ENCODE measurements at regions not wholly inside any gene's neighbourhood (a gene's known extent, or its start where the extent isn't known, plus 50 kb on each side); places are given as distances from the start of the nearest gene placed in this dataset.
"Not testable (repeated sequence)": the region's sequence is repeated elsewhere in the genome, so short reads cannot be mapped to it uniquely, and the experiment has no call there.

DNA sequence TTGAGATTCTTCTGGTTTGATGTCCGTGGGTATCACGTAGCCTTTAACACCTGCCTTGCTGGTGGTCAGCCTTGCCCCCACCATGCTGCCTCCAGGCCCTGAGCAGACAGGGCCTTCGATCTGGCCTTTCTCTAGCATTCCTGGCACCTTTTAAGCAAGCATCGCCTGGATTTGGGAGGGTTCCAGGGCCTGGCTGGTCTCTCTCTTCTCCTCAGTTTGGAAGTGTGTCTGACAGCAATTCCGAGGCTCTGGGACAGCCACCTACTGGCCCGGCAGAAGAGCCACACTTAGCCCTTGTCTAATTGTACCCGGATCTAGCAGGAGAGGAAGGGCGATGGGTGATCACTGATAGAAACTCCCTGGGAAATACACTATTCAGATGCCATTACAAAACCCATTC is 441.3 kb upstream of the MKI67 start:
- no peak for DNase-seq

DNA sequence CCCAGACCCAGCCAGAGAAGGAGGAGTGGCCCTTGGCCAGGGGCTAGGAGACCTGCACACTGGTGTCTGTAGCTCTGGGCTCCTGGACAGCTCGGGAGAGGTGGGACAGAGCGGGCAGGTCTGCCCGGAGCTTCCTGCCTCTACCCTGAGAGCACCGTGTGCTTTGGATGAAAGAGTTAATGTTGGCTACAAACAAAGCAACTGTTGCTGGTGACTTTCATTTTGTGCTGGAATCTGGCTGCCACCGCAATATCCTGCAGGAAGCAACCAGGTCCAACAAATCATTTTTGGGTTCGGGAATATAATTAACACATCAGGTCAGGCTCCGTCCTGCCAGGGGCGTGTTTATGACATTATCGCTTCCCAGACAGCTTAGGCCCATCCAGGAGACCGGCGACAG is 441.8 kb upstream of the MKI67 start:
- no peak for DNase-seq

DNA sequence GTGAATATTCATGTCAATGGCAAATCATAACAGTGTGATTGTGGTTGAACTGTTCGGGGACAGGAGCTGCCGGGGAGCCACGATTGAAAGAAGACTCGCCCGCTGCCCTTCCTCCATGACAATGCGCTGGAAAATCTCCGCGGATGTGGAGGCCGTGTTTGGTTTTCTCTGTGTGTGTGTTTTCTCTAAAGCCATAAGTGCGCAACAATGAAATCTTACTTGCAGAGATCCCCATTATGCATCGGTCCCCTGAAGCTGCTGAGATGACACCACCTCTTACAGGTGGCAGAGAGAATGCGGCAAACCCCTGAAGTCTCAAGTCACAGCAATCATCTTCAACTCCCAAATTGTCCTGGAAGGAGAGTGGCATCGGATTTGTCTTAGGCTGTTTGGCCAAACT is 442.3 kb upstream of the MKI67 start:
- DNase-seq = no peak

DNA sequence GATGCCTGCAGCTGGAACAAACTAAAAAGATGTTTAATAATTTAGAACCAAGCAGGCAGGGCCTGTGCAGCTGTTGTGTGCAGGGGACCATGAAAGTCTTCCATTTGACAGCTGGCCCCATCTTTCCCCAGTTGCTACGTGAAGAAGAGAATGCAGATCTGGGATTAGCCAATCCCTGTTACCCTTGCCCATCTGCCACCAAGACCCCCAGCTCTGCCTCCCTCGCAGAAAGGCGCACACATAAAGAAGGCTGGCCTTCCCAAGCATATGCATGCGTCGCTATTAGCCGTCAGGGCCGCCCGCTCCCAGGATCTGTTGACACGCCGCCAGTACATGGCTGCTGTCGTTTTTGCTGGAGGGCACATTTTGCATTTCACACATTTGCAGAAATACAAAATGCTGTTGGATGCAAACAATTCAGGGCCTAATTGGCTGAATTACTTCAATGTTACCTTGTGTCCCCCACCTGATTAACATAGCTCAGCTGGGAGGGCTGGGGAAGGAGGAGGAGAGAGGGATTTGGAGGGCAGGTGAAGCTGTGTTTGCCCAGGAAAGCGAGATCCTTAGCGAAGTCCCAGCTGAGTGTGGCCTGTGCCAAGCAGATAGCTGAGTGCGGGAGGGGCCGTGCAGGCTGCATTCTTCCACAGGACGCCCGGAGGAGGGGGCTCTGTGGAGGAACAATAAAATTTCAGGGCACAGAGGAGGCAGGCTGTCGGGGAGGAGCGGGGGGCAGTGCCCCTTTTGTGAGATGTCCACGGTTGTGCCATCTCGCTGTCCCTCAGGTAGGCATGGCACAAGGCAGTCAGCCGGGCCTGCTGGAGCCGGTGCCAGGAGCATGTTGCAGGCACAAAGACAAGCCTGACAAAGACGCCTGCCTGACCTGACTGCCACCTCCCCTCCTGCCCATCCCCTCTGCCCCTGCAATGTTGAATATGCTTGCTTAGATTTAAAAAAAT is 443.0 kb upstream of the MKI67 start:
- DNase-seq = no peak

DNA sequence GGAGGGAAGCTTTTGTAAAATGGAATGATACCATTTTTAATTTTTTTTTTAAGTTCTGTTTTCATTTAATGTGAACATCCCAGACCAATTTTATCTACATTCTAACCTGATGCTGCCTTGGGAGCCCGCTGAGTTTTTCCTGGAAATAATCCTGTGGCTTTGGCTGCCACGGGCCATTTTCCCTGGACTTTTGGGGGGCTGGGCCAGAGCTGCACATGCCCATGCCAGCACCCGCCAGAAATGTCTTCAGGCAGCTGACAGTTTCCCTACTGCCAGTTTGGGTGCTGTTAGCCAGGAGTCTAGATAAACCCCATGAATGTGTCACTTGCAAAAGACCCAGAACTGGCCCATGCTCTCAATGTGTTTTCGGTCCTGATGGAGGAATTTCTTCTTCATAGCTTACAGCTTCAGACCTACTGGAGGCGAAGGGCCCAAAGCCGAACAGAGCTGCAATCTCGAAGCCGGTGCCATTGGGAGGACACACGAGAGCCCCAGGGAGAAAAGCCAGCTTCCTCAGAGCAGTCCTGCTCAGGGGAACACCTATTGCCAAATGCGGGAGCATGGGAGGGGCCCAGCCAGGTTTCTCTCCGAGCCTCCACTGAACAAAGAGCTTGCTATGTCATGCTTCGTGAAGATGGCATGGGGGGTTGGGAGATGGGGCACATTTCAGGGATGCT is 444.2 kb upstream of the MKI67 start:
- DNase-seq = no peak

DNA sequence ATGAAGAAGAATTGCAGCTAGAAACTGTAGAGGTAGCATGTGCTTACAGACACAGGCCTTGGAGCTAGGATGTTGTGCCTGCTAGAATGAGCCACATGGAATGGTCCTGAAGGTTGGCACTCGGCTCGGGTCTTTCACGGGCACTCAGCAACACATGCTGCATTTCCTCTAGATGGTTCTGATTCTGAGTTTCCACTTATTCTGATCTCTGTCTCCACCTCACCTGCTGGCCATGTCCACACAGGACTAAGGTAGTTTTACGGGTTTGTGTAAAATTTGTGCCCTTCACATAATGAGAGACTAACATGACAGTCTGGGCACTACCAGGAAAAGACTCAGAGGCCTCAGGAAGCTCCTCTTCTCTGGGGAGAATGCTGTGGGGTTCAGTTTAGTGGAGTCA is 444.8 kb upstream of the MKI67 start:
- no peak for DNase-seq

DNA sequence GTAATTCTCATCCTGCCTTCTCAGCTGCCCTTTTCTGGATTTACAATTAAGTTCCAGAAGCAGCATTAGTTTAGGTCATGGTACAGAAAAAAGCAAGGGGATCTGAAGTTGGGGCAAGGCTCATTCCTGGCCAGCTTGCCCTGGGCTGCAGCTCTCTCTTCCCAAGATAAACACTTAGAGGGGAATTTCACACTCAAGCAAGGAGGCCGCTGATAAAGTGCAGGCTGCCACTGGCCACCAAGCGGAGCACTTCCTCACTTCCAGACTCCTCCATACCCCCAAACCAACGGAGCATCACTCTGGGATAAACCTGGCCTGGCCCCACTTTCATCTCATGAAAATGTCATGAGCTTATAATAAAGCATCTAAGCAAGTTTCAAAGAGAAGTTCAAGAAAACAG is 445.5 kb upstream of the MKI67 start:
- DNase-seq = no peak

DNA sequence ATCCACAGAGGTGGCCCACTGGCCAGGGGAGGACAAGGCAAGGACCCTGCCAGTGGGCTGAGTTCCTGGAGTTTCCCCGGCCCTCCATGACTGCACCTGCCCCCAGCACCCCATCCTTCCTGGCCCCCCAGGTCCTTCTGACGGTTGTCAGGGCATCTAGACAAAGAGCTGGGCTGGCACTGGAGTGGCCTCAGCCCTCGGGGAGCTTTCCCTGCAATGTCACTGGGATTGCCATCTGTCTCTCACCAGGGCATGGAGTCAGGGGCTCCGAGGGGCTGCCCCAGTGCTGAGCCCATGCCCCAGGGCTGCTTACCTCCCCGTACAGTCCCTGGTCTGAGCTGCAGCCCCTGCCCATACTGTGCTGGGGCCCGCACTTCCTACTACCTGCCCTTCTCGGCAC is 446.5 kb upstream of the MKI67 start:
- no peak for DNase-seq

DNA sequence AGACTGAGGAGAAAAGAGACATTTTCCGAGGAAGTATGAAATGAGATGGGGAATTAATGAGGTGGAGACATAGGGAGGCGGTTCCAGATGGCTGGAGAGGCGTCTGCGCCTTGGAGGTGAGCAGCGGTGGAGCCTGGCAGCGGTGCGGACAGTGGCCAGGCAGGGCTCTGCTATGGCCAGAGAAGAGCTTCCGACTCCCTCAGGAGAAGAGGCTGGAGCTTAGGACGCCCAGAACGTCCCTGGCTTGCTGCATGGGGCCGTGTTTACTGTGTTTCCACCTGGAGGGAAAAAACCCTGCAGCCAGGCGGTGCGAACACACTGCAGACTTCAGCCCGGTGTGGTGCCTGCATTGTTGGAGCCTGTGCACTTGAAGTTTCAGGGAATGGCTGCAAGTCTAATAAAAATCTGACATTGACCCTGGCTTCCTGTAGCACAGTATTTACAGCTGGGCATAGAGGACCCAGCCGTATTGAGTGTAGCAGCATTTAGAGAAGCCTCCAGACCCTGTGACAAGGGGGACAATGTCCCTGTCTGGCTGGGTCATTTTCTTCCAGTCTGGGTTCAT is 447.1 kb upstream of the MKI67 start:
- no peak for DNase-seq

DNA sequence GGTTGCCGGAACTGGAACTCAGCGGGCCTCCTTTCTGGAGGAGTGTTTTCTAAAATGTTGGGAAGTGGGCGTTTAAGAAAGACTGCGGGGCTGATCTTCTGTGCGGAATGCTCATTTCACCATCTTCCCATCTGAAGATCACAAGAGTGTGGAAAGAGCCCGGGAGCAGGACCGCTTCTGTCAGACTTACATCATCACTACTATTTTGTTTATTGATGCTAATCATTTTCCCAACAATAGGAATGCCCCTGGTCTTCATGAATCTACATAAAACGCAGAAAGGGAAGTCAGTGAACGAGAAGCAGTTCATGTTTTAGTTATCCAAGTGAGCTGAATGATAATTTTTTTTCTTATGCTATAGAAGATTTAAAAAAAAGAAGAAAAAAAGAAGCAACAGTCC is 447.8 kb upstream of the MKI67 start:
- no peak for DNase-seq

DNA sequence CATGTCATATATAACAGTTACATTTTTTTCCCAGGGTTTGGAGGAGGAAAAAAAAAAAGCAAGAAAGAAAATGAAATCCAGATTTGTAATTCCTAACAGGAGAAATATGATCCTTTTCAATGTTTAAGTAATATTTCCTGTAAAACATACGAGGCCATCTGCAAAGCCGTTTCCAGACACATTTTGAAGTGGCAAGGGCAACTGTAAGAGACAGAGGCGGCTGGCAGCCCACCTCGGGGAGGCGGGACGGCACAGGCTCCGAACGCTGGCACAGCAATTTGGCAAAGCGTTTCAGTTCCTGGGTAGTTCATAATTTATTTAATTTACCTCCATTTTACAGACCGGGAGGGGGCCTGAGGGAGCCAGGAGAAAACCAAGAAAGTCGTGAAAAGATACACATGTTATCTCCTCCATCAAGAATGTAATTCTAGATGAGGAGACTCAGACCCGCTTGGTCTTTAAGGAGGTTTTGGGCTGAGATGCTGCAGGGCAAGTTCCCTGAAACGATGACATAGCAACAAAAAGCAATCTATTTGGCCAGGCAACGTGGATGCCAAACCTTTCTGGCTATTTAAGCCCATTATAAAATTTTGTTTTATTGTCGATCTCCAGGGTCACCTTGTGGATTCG is 448.5 kb upstream of the MKI67 start:
- DNase-seq = no peak

DNA sequence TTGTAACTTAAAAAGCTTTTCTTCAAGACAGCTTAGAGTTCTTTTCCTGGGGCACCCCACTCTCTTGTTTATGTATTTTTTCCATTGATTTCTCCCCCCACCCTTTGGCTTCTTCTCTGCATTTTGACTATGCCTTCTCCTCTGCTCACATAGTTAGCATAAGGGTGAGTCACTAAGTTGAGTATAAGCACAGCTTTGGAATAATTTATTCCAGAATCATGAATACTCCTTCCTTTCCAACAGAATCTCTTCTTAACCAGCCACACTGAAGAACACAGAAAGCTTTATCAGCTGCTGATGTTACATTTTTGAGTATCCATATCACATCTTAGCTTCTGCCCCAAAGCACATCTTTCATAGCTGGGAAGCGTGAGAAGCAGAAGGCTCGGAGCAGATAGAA is 449.5 kb upstream of the MKI67 start:
- no peak for DNase-seq

DNA sequence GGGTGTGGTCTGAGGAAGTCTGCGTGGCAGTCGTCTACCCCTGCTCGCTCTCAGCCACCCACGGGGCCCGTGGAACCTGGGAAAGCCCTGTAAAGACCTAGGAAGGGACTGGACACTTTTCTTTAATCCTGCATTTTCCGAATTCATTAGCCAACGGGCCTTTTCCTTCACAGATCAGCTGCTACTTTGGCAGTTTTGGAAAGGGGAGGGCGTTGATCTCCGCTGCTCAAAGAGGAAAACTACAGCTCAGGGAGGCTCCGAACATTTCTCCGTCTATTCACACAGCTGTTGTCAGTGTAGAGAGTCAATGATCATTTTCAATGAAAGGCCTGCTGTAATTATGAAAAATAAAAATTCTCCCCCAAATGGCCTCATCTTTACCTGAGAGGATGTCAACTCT is 450.1 kb upstream of the MKI67 start:
- no peak for DNase-seq

DNA sequence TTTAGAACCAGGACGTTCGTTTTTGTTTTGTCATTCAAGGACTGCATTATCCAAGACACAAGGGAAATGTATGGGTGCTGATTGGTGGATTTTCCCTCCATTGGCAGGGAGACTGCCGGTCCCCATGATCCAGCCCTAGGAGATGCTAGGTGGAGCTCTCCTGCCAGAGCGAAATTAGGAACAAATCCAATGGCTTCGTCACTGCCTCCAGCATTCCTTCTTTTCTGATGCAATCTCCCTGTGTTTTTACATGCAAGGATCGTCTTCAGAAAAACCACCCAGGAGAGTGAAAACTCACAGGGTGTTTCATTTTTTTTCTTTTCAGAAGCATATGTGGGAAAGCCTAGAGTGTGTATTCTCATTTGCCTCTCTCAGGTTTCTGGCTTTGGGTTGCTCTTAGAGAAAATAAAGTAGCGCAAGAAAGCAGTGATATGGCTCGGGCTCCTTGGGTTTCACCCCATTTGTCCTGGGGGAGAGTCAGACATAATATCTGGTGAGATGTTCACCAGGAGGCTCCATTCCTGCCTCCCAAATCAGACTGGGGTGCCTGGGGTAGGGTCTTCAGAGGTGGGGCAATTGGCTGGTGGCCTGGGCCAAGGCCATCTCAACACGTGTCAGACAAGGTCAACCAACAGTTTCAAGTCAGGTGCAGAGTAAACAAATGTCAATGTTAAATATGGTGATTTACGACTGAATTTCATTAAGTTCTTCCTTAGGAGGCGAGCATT is 450.9 kb upstream of the MKI67 start:
- DNase-seq = no peak

DNA sequence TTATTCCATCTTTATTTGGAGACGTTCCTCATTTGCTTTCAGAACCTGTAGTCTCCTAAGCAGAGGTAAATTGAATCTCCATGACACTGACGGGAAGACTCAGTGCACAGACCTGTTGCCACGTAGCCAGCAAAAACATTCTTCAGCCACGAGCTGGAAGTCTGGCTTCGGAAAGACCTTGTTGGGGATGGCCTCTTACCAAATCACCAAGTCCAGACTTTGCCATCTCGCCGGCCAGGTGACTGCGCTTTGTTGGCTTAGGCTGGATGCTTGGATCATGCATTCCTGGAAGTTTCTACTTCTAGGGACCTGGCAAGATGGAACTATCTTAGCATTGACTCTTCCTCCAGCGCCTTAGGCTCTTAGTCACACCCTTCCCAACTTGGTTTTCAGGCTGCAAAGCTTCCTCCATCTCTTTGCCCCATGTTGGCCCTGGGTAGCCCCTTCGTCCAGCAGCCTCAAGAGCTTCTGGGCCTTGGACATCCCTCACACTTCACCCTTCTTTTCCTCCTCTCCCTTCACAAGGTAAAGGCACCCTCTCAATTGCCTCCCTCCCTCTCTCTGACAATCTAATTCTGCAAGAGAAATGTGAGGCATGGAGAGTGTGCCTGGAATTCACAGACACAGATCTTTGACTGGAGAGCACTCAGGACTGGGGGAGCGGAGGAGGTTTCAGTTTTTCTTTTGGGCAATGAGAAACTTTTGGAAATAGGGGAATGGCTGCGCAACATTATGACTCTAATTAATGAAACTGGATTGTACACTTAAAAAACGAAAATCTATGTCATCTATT is 451.9 kb upstream of the MKI67 start:
- DNase-seq = no peak

DNA sequence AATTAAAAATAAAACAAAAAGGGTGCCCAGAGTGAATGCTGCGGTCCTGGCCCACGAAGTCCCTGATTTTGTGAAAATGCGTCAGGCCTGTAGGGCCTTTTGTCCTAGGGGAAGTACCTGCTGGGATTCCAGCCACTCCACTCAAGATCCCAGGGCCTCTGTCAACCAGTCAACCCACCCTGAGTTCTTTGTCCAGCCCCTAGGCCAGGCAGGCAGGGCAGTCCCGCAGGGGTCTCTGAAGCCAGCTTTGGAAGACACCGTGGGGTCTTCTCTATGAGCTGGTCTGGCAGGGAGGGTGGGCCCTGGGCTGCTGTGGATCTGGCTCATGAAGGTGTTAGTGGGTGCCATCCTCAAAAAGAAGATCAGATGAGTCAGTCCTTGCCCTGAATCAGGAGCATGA is 452.5 kb upstream of the MKI67 start:
- DNase-seq = no peak

DNA sequence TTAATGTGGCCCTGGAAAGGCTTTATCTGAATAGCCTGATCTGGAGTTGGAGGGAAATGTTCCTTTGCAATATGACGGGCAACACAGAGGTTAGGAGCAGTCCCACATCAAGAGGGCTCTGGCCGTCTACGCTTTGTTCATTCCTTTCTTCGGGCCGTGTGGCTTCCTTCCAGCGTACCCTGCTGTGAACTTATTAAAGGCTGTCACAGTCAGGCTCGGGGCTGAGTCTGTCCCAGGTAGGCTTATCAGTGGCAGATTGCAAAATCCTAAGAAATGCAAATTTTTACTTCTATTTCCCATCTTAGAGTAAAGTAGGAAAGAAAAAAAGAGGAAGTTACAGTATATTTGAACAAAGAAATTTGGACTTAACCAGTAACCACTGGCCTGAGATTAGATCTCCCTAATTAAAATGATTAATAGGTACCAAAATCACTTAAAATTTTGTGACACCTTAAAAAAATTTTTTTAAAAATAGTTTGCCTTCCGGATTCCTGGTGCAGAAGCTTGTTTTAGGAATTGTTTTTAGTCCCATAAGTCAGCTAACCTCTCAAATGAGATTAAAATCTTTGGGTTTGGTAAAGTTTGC is 453.1 kb upstream of the MKI67 start:
- no peak for DNase-seq

DNA sequence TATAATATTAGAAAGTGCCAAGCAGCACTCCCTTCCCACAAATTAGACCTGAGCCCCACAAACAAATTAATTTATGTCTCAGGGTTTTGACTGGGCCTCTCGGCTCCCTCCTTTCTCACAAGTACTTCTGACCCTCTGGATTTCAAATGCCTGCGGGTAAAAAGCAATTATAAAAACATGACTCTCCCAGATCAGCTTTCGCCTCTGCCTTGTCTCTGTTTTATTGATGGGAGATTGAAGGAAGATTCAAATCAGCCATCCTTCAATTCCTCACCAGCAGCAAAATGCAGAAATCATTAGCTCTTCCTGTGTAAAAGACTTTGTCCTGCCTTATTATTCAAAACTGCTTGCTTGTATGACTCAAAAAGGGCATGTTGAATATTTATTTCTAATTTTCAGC is 453.7 kb upstream of the MKI67 start:
- DNase-seq = no peak

DNA sequence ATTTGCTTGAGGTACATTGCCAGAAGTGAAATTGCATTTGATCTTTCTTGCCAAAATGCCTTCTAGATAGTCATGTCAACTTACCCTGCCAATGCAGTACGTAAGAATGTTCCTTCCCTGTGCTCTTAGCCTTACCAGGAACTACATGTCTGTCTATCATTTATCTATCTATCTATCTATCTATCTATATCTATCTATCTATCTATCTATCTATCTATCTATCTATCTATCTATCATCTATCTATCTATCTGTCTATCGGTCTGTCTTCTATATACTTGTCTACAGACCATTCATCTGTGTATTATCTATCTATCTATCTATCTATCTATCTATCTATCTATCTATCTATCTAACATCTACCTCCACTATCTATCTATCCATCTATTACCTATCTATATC is 456.9 kb upstream of the MKI67 start:
- DNase-seq = not testable (repeated sequence)

DNA sequence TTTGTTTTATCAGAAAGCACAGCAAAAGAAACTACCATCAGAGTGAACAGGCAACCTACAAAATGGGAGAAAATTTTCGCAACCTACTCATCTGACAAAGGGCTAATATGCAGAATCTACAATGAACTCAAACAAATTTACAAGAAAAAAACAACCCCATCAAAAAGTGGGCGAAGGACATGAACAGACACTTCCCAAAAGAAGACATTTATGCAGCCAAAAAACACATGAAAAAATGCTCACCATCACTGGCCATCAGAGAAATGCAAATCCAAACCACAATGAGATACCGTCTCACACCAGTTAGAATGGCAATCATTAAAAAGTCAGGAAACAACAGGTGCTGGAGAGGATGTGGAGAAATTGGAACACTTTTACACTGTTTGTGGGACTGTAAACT is 460.4 kb upstream of the MKI67 start:
- DNase-seq = not testable (repeated sequence)

DNA sequence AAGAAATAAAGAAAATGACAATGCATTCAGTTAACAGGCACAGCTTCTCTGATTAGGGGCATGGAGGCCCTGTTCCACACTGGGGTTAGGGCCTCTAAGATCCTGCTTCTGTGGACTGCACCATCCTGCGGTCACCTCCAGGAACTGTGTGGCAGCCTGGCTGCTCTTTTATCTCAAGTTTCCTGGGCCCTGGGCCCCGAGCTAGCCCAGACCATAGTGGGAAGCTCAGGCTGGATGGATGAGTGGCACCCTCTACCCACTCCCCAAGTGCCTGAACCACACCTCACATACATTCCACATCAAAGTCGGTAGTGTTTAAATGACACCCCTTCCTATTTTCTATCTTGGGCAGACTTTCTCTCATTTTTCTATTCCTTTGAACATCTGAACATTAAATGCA is 461.5 kb upstream of the MKI67 start:
- no peak for DNase-seq

DNA sequence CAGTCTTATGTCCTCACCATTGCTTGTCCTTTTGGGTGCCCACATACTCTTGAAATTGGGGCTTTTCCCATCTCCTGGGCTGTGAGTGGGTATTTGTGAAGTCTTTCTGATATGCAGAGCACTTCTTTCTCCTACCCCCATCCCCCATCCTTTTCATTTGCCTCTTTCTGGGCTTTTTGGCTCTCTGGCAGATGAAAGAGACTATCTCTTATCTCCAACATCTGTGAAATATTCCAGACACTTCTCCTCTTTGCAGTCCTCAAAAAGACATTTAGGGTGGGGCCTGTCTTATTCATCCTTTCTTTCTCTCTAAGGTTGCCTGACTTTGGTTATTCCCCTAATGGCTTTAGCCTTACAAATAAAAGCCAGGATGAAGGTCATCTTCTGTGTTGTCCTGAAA is 462.2 kb upstream of the MKI67 start:
- DNase-seq = no peak
